Adrenal gland (tissue), 9 donors: ENCODE measurements at regions not wholly inside any gene's neighbourhood (a gene's known extent, or its start where the extent isn't known, plus 50 kb on each side); places are given as distances from the start of the nearest gene placed in this dataset.

Source experiments
- DNase-seq, 7 donors: peaks; one replicate each; pipeline ENCODE4 v3.0.0-alpha.2; 2019 to 2020
- H3K27ac ChIP-seq, 5 donors: fragments of 200-600 bp; sonication (generic) in 4 of 5; 1 replicate in 3 of 5; 2 replicates in 2 of 5; pipeline versions ENCODE4 v1.5.1 to v1.8.0; 2016 to 2020; ENCODE audit warnings: mild to moderate bottlenecking in 1 of 5
- H3K27me3 ChIP-seq: fragments of 200-600 bp; 2 replicates; pipeline ENCODE4 v1.8.0; 2021
- H3K36me3 ChIP-seq, 2 donors: fragments of 200-600 bp; replicated peaks in 1 of 2; 1 replicate in 1 of 2; 2 replicates in 1 of 2; pipeline versions ENCODE4 v1.5.1 to v1.8.0; 2018 to 2022
- H3K4me1 ChIP-seq, 2 donors: fragments of 200-600 bp; replicated peaks in 1 of 2; 1 replicate in 1 of 2; 2 replicates in 1 of 2; pipeline versions ENCODE4 v1.5.1 to v1.8.0; 2018 to 2021
- H3K4me3 ChIP-seq, 4 donors: fragments of 200-600 bp; sonication (generic) in 3 of 4; one replicate each; pipeline ENCODE4 v1.5.1; 2016 to 2018
- H3K9me3 ChIP-seq, 3 donors: fragments of 200-600 bp; sonication (generic) in 1 of 3; replicated peaks in 1 of 3; 1 replicate in 2 of 3; 2 replicates in 1 of 3; pipeline versions ENCODE4 v1.5.1 to v1.8.0; 2016 to 2021
- CTCF ChIP-seq, 6 experiments: fragments of 450-650 bp in 4 of 6; fragments of 200-600 bp in 2 of 6; sonication (generic) in 1 of 6; IDR thresholded peaks; 1 replicate in 5 of 6; 2 replicates in 1 of 6; pipeline versions ENCODE4 v1.5.1 to v1.8.0; 2016 to 2021; ENCODE audit warnings: antibody characterized with exemption in 6 of 6, mild to moderate bottlenecking in 2 of 6, moderate library complexity in 1 of 6
- POLR2A ChIP-seq, 2 donors: fragments of 450-650 bp; IDR thresholded peaks; one replicate each; pipeline ENCODE4 v1.6.1; 2017; ENCODE audit warnings: antibody characterized with exemption in 2 of 2, mild to moderate bottlenecking in 2 of 2, moderate library complexity in 1 of 2
- WGBS, 4 donors: extraction: QIAGEN DNeasy Blood & Tissue Kit in 2 of 4; methylation state at CpG; one replicate each; pipeline versions ENCODE4 v1.1.5 to v1.1.7; 2013 to 2017; 5-methylcytosine and 5-hydroxymethylcytosine counted together
- intact Hi-C, 2 donors: fragments of 100-400 bp; cut with DNase I; formaldehyde crosslinking; loops; one replicate each; pipeline versions ENCODE4 v1.14.1 to v1.15.0; 2022 to 2023
- donor health status: healthy with polysubstance abuse.
- donor health status: Bipolar disorder and iron deficiency.
- donor health status: DM: yes; HTN: yes; CAD: no.
- donor health status: DM: no; HTN: no; CAD: no.
- donor health status: DM: no; HTN: no; CAD: no.

- intact Hi-C loops, result no loop called here
- no peaks in the 10 kb centered on the region for H3K27me3 ChIP-seq
- no peaks in the 10 kb centered on the region for H3K9me3 ChIP-seq
- no peak for DNase-seq
- 91 to 100% (median 96%) methylated on average over 2 of the region's 2 CpGs for WGBS, 4 donors
- no peak overlapping the region for H3K27ac ChIP-seq
- no peak overlapping the region for H3K4me3 ChIP-seq
- no peaks in the 10 kb centered on the region for H3K36me3 ChIP-seq
- no peak for TF ChIP-seq POLR2A (IDR thresholded peaks at IDR 0.05)
- TF ChIP-seq CTCF (IDR thresholded peaks at IDR 0.05), result no peak
- H3K4me1 ChIP-seq, result no peaks in the 10 kb centered on the region
Measured at GRCh38 chr6:14464716-14465115, 347.1 kb downstream of the CD83 start.

- TF ChIP-seq CTCF (IDR thresholded peaks at IDR 0.05), result no peak
- no peak for TF ChIP-seq POLR2A (IDR thresholded peaks at IDR 0.05)
- Histone ChIP-seq H3K9me3 (no peaks in the 10 kb centered on the region), H3K36me3 (no peaks in the 10 kb centered on the region), H3K4me3 (no peak overlapping the region), H3K4me1 (no peaks in the 10 kb centered on the region), H3K27me3 (no peaks in the 10 kb centered on the region), H3K27ac (no peak overlapping the region)
- WGBS, 4 donors, result 88 to 95% (median 90%) methylated on average over 4 of the region's 4 CpGs
- DNase-seq, result no peak
- intact Hi-C loops, result no loop called here
Measured at GRCh38 chr6:14466278-14466677, 348.7 kb downstream of the CD83 start.

GRCh38 chr6:14467591-14467990 is 350.0 kb downstream of the CD83 start:
- intact Hi-C loops, result no loop called here
- TF ChIP-seq POLR2A (IDR thresholded peaks at IDR 0.05) (no peak), CTCF (IDR thresholded peaks at IDR 0.05) (no peak)
- Histone ChIP-seq H3K4me1 (no peaks in the 10 kb centered on the region), H3K4me3 (no peak overlapping the region), H3K27ac (no peak overlapping the region), H3K36me3 (no peaks in the 10 kb centered on the region), H3K27me3 (no peaks in the 10 kb centered on the region), H3K9me3 (no peaks in the 10 kb centered on the region)
- 69 to 81% (median 71%) methylated on average over 2 of the region's 2 CpGs for WGBS, 4 donors
- no peak for DNase-seq

GRCh38 chr6:14468647-14469321 is 351.2 kb downstream of the CD83 start:
- TF ChIP-seq CTCF (IDR thresholded peaks at IDR 0.05) (no peak), POLR2A (IDR thresholded peaks at IDR 0.05) (no peak)
- intact Hi-C loops, result no loop called here
- Histone ChIP-seq H3K4me3 (no peak overlapping the region), H3K27me3 (no peaks in the 10 kb centered on the region), H3K27ac (no peak overlapping the region), H3K9me3 (no peaks in the 10 kb centered on the region), H3K36me3 (no peaks in the 10 kb centered on the region), H3K4me1 (no peaks in the 10 kb centered on the region)
- no peak for DNase-seq
- WGBS, 4 donors, result 82 to 85% (median 83%) methylated on average over 4 of the region's 4 CpGs
